Epithelial cell of esophagus (primary cell): ENCODE measurements at regions not wholly inside any gene's neighbourhood (a gene's known extent, or its start where the extent isn't known, plus 50 kb on each side); places are given as distances from the start of the nearest gene placed in this dataset.

Experiments used
- DNase-seq: peaks from one replicate; pipeline ENCODE4 v3.0.0; 2010; ENCODE audit warnings: low read depth
- H3K4me3 ChIP-seq: 2 replicates; pipeline ENCODE4 v1.5.1; 2011; ENCODE audit warnings: mild to moderate bottlenecking, low read length, control low read depth
- CTCF ChIP-seq: IDR thresholded peaks from 2 replicates; pipeline ENCODE4 v1.5.1; 2011; ENCODE audit warnings: low read depth, mild to moderate bottlenecking, low read length, control low read depth, inconsistent platforms; ENCODE audit not compliant: insufficient read depth; ENCODE audit errors: missing control alignments

GRCh38 chr2:236489895-236490404 lies 79.7 kb upstream of the ACKR3 start:
- no peak for TF ChIP-seq CTCF
- DNase-seq: no peak

GRCh38 chr2:236496340-236496739 lies 73.3 kb upstream of the ACKR3 start:
- no peak for TF ChIP-seq CTCF
- no peak for DNase-seq
- H3K4me3 ChIP-seq: no peak overlapping the region

More at GRCh38 chr2:236489895-236490404, 79.7 kb upstream of the ACKR3 start:
- H3K4me3 ChIP-seq: no peak overlapping the region

GRCh38 chr2:236498369-236498768 lies 71.3 kb upstream of the ACKR3 start:
- H3K4me3 ChIP-seq: no peak overlapping the region
- no peak for DNase-seq
- no peak for TF ChIP-seq CTCF

GRCh38 chr2:236499691-236500578 lies 69.7 kb upstream of the ACKR3 start:
- no peak for DNase-seq
- no peak for TF ChIP-seq CTCF
- H3K4me3 ChIP-seq: no peak overlapping the region

- H3K4me3 ChIP-seq: no peak overlapping the region
- DNase-seq: no peak
- TF ChIP-seq CTCF: no peak
These were observed 68.6 kb upstream of the ACKR3 start for GRCh38 chr2:236501026-236501425.

GRCh38 chr2:236501531-236501930 lies 68.1 kb upstream of the ACKR3 start:
- no peak for DNase-seq
- no peak overlapping the region for H3K4me3 ChIP-seq
- TF ChIP-seq CTCF: no peak
